ENCODE measurements at regions not wholly inside any gene's neighbourhood (a gene's known extent, or its start where the extent isn't known, plus 50 kb on each side); places are given as distances from the start of the nearest gene placed in this dataset.
"Not testable (repeated sequence)": the region's sequence is repeated elsewhere in the genome, so short reads cannot be mapped to it uniquely, and the experiment has no call there.

- no peak for DNase-seq (ENCODE audit: low read depth)
Observed at GRCh38 chr6:4655196-4656025, 120.8 kb upstream of the CDYL start.

- DNase-seq (ENCODE audit: low read depth), result no peak
Observed at GRCh38 chr6:4653141-4653540, 123.1 kb upstream of the CDYL start.

GRCh38 chr6:4651831-4652467, 124.3 kb upstream of the CDYL start:
- no peak for DNase-seq (ENCODE audit: low read depth)

- no peak for DNase-seq (ENCODE audit: low read depth)
Observed at GRCh38 chr6:4649728-4650127, 126.5 kb upstream of the CDYL start.

- DNase-seq (ENCODE audit: low read depth), result no peak
Observed at GRCh38 chr6:4647414-4648365, 128.5 kb upstream of the CDYL start.

DNA sequence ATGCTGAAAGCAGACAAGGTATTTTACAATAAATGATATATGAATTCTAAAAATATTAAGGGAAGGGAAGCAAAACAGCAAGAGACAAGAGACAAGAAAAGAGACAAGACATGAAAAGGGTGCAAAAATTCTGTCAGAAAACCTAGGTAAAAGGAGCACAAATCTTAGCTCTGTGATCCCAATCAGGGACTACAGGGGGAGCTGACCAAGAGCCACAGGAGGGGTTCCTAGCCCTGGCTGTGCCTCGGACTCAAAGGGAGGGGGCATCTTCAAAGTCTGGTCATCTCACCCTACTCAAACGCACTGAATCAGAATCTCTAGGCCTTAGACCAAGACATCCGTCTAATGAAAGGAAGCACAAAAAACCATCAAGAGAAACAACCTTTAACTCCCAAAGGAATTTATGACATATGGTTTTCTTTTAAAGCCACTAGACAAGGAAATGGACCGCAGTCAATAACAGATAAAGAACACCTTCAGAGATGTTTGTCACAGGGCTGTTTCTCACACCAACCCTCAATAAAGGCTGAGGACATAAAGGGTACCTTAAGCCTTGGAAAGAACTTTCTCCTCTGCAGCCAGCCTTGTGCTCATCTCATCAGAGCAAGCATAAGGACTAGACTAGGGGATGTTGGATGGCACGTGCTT, 130.4 kb upstream of the CDYL start:
- no peak for DNase-seq (ENCODE audit: low read depth)

- DNase-seq (ENCODE audit: low read depth), result no peak
Observed at GRCh38 chr6:4644996-4645395, 131.2 kb upstream of the CDYL start.

DNA sequence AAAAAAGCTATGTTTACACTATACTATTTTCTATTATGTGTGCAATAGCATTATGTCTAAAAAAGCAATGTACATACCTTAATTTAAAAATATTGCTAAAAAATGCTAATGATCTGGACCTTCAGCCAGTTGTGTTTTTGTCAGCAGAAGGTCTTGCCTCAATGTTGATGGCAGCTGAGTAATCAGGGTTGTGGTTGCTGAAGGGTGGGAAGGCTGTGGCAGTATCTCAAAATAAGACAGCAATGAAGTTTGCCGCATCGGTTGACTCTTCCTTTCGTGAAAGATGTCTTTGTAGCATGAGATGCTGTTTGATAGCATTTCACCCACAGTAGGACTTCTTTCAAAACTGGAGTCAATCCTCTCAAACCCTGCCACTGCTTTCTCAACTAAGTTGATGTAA, 134.7 kb upstream of the CDYL start:
- DNase-seq (ENCODE audit: low read depth), result no peak

GRCh38 chr6:4640139-4640538, 136.1 kb upstream of the CDYL start:
- DNase-seq (ENCODE audit: low read depth), result no peak

DNA sequence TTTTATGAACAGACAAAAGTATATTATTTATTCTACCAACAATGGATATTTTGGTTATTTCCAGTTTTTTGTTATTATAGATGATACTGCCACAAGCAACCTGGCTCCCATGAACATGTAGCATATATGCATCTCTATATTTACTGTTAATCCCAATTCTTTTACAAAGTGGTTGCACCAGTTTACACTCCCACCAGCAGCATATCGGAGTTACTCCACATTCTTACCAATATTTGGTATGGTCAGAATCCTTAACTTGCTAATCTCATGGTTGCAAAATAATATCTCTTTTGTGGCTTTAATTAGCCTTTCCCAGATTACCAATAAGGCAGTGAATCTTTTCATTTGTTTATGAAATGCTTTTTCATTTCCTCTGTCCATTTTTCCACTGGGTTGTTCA, 137.6 kb upstream of the CDYL start:
- no peak for DNase-seq (ENCODE audit: low read depth)

DNA sequence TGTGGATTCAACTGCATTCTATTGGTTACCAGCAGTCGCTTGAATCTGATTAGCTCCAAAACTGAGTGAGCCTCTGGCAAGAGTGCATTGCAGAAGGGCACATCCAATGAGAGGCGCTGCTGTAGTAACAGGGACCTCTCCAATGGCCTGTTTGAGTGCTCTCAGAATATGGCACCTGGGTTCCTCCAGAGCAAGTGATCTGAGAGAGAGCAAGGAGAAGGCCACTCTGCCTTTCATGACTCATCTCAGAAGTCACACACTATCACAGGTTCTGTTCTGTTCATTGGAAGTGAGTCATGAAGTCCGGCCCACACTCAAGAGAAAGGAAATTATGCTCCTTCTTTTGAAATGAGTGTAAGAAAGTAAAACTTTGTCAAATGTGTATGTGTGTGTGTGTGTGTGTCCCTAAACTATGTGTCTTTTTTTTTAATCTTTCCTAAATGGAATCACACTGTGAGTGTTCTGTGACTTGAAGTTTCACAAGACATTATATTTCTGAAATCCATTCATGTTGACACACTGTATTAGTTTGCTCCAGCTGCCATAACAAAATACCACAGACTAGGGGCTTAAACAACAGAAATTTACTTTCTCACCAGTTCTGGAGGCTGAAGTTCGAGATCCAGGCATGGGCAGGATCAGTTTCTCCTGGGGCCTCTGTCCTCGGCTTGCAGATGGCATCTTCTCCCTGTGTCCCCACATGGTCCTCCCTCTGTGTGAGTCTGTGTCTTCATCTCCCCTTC, 138.3 kb upstream of the CDYL start:
- no peak for DNase-seq (ENCODE audit: low read depth)

- no peak for DNase-seq (ENCODE audit: low read depth)
Observed at GRCh38 chr6:4636881-4637224, 139.4 kb upstream of the CDYL start.

- DNase-seq (ENCODE audit: low read depth), result no peak
Observed at GRCh38 chr6:4636191-4636880, 139.9 kb upstream of the CDYL start.

DNA sequence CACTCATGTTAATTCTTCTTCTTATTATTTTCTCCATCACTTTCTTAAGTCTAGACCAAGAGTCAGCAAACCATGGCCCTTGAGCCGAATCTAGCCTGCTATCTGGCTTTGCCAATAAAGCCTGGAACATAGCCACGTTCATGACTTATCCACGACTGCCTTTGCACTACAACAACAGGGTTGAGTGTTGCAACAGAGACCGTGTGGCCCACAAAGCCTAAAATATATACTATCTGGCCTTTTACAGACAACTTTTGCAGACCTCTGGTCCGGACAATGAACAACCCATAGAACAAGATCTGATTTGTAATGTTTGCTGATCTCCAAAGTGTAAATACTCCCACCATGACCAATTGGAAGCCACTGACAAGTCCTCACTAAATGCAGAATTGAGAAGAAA, 140.5 kb upstream of the CDYL start:
- no peak for DNase-seq (ENCODE audit: low read depth)

DNA sequence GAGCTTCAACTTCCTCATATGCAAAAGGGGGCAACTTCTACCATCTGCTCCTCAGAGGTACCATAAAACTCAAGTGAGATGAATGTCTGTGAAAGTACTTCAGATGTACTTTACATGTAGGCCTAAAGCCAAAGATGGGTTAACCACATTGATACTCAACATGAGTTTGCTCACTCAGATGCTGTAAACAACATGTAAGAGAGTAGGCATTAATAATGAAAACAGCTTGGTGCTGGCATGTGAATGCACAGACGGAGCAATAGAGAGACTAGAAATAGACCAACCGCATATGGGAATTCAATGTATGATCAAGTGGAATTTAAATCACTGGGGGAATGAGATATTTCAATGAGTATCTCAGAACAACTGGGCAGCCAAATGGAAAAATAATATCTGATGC, 143.8 kb upstream of the CDYL start:
- no peak for DNase-seq (ENCODE audit: low read depth)

DNA sequence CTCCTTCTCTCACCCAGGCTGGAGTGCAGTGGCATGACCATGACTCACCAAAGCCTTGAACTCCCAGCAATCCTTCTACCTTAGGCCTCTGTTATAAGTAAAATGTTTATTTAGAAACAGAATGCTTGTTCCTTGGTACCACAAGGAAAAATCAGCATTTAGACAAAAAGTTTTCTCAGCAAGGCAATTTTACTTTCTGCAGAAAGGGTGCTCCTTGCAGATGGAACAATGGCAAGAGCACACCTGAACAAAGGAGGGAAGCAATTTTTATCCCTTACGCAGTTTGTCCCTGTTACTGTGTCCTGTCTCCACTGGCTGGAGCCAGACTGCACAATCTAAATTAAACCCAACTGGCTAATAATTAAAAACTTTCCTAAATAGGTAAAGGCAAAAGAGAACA, 146.4 kb upstream of the CDYL start:
- not testable (repeated sequence) for DNase-seq (ENCODE audit: low read depth)

GRCh38 chr6:4625557-4625956, 150.6 kb upstream of the CDYL start:
- DNase-seq (ENCODE audit: low read depth), result no peak

GRCh38 chr6:4624726-4625125, 151.5 kb upstream of the CDYL start:
- no peak for DNase-seq (ENCODE audit: low read depth)

- no peak for DNase-seq (ENCODE audit: low read depth)
Observed at GRCh38 chr6:4620284-4621151, 155.7 kb upstream of the CDYL start.

- DNase-seq (ENCODE audit: low read depth), result no peak
Observed at GRCh38 chr6:4616311-4616710, 159.9 kb upstream of the CDYL start.
